H1 (cell line): ENCODE measurements at regions not wholly inside any gene's neighbourhood (a gene's known extent, or its start where the extent isn't known, plus 50 kb on each side); places are given as distances from the start of the nearest gene placed in this dataset.

Experiments used
- CBX8 ChIP-seq: fragments of 300-800, 300-1000 bp; sonication (generic); IDR thresholded peaks from 2 replicates; pipeline ENCODE4 v1.7.1; 2016; ENCODE audit warnings: low read depth, low read length, borderline replicate concordance
- EGR1 ChIP-seq: IDR thresholded peaks from 2 replicates; pipeline ENCODE4 v1.6.1; 2011; ENCODE audit warnings: low read depth, low read length, borderline replicate concordance
- EP300 ChIP-seq, 2 experiments: IDR thresholded peaks; 1 replicate in 1 of 2; 2 replicates in 1 of 2; pipeline ENCODE4 v1.6.1; 2011 to 2012; ENCODE audit warnings: low read depth in 2 of 2, low read length in 2 of 2, mild to moderate bottlenecking in 2 of 2, borderline replicate concordance in 1 of 2, inconsistent platforms in 1 of 2, moderate library complexity in 1 of 2
- EZH2 ChIP-seq: fragments of 200-600 bp; sonication (generic); IDR thresholded peaks from 2 replicates; pipeline ENCODE4 v1.7.1; 2012; ENCODE audit warnings: low read depth, mild to moderate bottlenecking, moderate library complexity, low read length, inconsistent platforms; ENCODE audit not compliant: severe bottlenecking
- MAFK ChIP-seq: IDR thresholded peaks from 2 replicates; pipeline ENCODE4 v1.6.1; 2012; ENCODE audit warnings: low read depth, mild to moderate bottlenecking, improper control_type of control experiment, low read length
- NRF1 ChIP-seq: IDR thresholded peaks from 2 replicates; pipeline ENCODE4 v1.6.1; 2011; ENCODE audit warnings: mild to moderate bottlenecking, low read depth, low read length, improper control_type of control experiment
- POLR2A ChIP-seq, 2 experiments: IDR thresholded peaks; 1 replicate in 1 of 2; 2 replicates in 1 of 2; pipeline ENCODE4 v1.6.1; 2011; ENCODE audit warnings: low read depth in 2 of 2, low read length in 2 of 2, mild to moderate bottlenecking in 2 of 2; ENCODE audit errors: control extremely low read depth in 1 of 2
- POLR2AphosphoS5 ChIP-seq: IDR thresholded peaks from 2 replicates; pipeline ENCODE4 v1.6.1; 2011; ENCODE audit warnings: low read depth, low read length
- RAD21 ChIP-seq, 2 experiments: IDR thresholded peaks in 1 of 2; conservative IDR thresholded peaks in 1 of 2; 2 replicates each; pipeline ENCODE4 v1.6.1; 2011; ENCODE audit warnings: low read depth in 2 of 2, low read length in 2 of 2, improper control_type of control experiment in 1 of 2, inconsistent platforms in 1 of 2, mild to moderate bottlenecking in 1 of 2, moderate library complexity in 1 of 2
- TBP ChIP-seq: IDR thresholded peaks from 2 replicates; pipeline ENCODE4 v1.6.1; 2011; ENCODE audit warnings: low read depth, low read length, improper control_type of control experiment
- TF ChIP-seq, protein P1 (sequence below): IDR thresholded peaks from 2 replicates; pipeline ENCODE4 v1.6.1; 2012; ENCODE audit warnings: inconsistent platforms
- TF ChIP-seq, protein P2 (sequence below): IDR thresholded peaks from 2 replicates; pipeline ENCODE4 v1.6.1; 2011; ENCODE audit warnings: low read length, improper control_type of control experiment
- TF ChIP-seq, protein P3 (sequence below), 3 experiments: IDR thresholded peaks; 1 replicate in 2 of 3; 2 replicates in 1 of 3; pipeline versions ENCODE4 v1.5.1 to v1.6.1; 2011; ENCODE audit warnings: low read length in 3 of 3, mild to moderate bottlenecking in 3 of 3, inconsistent platforms in 2 of 3, low read depth in 1 of 3, moderate library complexity in 1 of 3; ENCODE audit not compliant: insufficient read depth in 1 of 3; ENCODE audit errors: control extremely low read depth in 1 of 3
- TF ChIP-seq, protein P4 (sequence below): IDR thresholded peaks from 2 replicates; pipeline ENCODE4 v1.6.1; 2011; ENCODE audit warnings: low read depth, mild to moderate bottlenecking, low read length; ENCODE audit not compliant: insufficient read depth

GRCh38 chr16:14362774-14363371 lies 267.2 kb downstream of the PARN start:
- TF ChIP-seq POLR2A (IDR thresholded peaks at IDR 0.05; ENCODE audit: control extremely low read depth in 1 of 2, low read depth in 2 of 2, low read length in 2 of 2) = no peak
- no peak for TF ChIP-seq POLR2AphosphoS5
- TF ChIP-seq NRF1 = no peak
- no peak for TF ChIP-seq TBP
- TF ChIP-seq, protein P1, sequence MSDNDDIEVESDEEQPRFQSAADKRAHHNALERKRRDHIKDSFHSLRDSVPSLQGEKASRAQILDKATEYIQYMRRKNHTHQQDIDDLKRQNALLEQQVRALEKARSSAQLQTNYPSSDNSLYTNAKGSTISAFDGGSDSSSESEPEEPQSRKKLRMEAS = no peak
- TF ChIP-seq MAFK = no peak
- TF ChIP-seq, protein P2, sequence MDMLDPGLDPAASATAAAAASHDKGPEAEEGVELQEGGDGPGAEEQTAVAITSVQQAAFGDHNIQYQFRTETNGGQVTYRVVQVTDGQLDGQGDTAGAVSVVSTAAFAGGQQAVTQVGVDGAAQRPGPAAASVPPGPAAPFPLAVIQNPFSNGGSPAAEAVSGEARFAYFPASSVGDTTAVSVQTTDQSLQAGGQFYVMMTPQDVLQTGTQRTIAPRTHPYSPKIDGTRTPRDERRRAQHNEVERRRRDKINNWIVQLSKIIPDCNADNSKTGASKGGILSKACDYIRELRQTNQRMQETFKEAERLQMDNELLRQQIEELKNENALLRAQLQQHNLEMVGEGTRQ = no peak
- TF ChIP-seq, protein P3, sequence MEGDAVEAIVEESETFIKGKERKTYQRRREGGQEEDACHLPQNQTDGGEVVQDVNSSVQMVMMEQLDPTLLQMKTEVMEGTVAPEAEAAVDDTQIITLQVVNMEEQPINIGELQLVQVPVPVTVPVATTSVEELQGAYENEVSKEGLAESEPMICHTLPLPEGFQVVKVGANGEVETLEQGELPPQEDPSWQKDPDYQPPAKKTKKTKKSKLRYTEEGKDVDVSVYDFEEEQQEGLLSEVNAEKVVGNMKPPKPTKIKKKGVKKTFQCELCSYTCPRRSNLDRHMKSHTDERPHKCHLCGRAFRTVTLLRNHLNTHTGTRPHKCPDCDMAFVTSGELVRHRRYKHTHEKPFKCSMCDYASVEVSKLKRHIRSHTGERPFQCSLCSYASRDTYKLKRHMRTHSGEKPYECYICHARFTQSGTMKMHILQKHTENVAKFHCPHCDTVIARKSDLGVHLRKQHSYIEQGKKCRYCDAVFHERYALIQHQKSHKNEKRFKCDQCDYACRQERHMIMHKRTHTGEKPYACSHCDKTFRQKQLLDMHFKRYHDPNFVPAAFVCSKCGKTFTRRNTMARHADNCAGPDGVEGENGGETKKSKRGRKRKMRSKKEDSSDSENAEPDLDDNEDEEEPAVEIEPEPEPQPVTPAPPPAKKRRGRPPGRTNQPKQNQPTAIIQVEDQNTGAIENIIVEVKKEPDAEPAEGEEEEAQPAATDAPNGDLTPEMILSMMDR (IDR thresholded peaks at IDR 0.05; ENCODE audit: control extremely low read depth in 1 of 3, insufficient read depth in 1 of 3, low read depth in 1 of 3, low read length in 3 of 3) = no peak
- TF ChIP-seq, protein P4, sequence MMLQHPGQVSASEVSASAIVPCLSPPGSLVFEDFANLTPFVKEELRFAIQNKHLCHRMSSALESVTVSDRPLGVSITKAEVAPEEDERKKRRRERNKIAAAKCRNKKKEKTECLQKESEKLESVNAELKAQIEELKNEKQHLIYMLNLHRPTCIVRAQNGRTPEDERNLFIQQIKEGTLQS = no peak
- TF ChIP-seq EZH2 = no peak
- TF ChIP-seq EGR1 = no peak
- TF ChIP-seq EP300 (IDR thresholded peaks at IDR 0.05; ENCODE audit: borderline replicate concordance in 1 of 2, low read depth in 2 of 2, low read length in 2 of 2) = no peak
- no peak for TF ChIP-seq CBX8
- no peak for TF ChIP-seq RAD21 (IDR thresholded peaks at IDR 0.05 in 1 of 2, conservative IDR thresholded peaks at IDR 0.05 in 1 of 2; ENCODE audit: low read depth in 2 of 2, low read length in 2 of 2)
